Endothelial cell of umbilical vein (primary cell): ENCODE measurements at regions not wholly inside any gene's neighbourhood (a gene's known extent, or its start where the extent isn't known, plus 50 kb on each side); places are given as distances from the start of the nearest gene placed in this dataset.

Experiments
- BruUV-seq: library from RNA; stranded (reverse); fragments of 400-500 nt; replicated peaks from 2 replicates; lab custom pipeline; 2021; lab: Mats Ljungman, UMichigan
- CTCF ChIA-PET: fragments of 300-600, 350-600 bp; sonication (Branson Sonifier 250); formaldehyde crosslinking; loops from one replicate; lab custom pipeline; 2021; ENCODE audit warnings: antibody characterized with exemption, inconsistent platforms; lab: Charles Lee
- POLR2A ChIA-PET: fragments of 300-600, 350-600 bp; sonication (Branson Sonifier 250); formaldehyde crosslinking; loops from one replicate; lab custom pipeline; 2021; ENCODE audit warnings: antibody characterized with exemption, inconsistent platforms; lab: Charles Lee
- DNase-seq: peaks from one replicate; pipeline ENCODE4 v3.0.0-alpha.2; 2011; ENCODE audit warnings: low read depth, low spot score
- FAIRE-seq: peaks from 2 replicates; lab custom pipeline; 2011; peaks lifted over from hg19 to GRCh38; lab: Jason Lieb, UNC
- H2AFZ ChIP-seq: 2 replicates; pipeline ENCODE4 v1.6.0; 2012; ENCODE audit warnings: low read depth, low read length, control low read depth, inconsistent platforms
- H3K27ac ChIP-seq: 2 replicates; pipeline ENCODE4 v1.5.1; 2011; ENCODE audit warnings: low read depth, mild to moderate bottlenecking, control low read depth, low read length, moderate library complexity; ENCODE audit not compliant: insufficient read depth
- H3K27me3 ChIP-seq, 2 experiments: 2 replicates each; pipeline versions ENCODE4 v1.6.0 to v1.6.1; 2011; ENCODE audit warnings: low read length in 2 of 2, mixed read lengths in 1 of 2; ENCODE audit not compliant: control insufficient read depth in 2 of 2, insufficient read depth in 2 of 2
- H3K36me3 ChIP-seq, 2 experiments: 2 replicates in 1 of 2; 3 replicates in 1 of 2; pipeline ENCODE4 v1.5.1; 2011; ENCODE audit warnings: low read length in 2 of 2, mild to moderate bottlenecking in 1 of 2, moderate library complexity in 1 of 2; ENCODE audit not compliant: control insufficient read depth in 2 of 2, insufficient read depth in 2 of 2; ENCODE audit errors: extremely low read depth in 1 of 2
- H3K4me1 ChIP-seq: 3 replicates; pipeline ENCODE4 v1.5.1; 2011; ENCODE audit warnings: mild to moderate bottlenecking, low read length; ENCODE audit not compliant: control insufficient read depth, insufficient read depth; ENCODE audit errors: extremely low read depth
- H3K4me2 ChIP-seq: 2 replicates; pipeline ENCODE4 v1.6.1; 2011; ENCODE audit warnings: low read length, control low read depth, mixed read lengths; ENCODE audit not compliant: insufficient read depth
- H3K4me3 ChIP-seq, 3 experiments: fragments of 200-600 bp in 1 of 3; sonication (generic), shearing (Covaris generic) in 1 of 3; replicated peaks in 1 of 3; 2 replicates each; pipeline ENCODE4 v1.5.1; 2011 to 2016; ENCODE audit warnings: control low read depth in 3 of 3, low read length in 3 of 3, mild to moderate bottlenecking in 2 of 3, inconsistent platforms in 1 of 3, low read depth in 1 of 3, moderate library complexity in 1 of 3; ENCODE audit not compliant: insufficient read depth in 1 of 3
- H3K79me2 ChIP-seq: 2 replicates; pipeline ENCODE4 v1.6.0; 2012; ENCODE audit warnings: low read length, inconsistent platforms; ENCODE audit not compliant: control insufficient read depth, insufficient read depth
- H3K9ac ChIP-seq: replicated peaks from 2 replicates; pipeline ENCODE3; 2011; ENCODE audit warnings: low read length, control low read depth; ENCODE audit not compliant: insufficient read depth; ENCODE audit errors: extremely low read depth
- H3K9me1 ChIP-seq: replicated peaks from 3 replicates; pipeline ENCODE4 v1.6.0; 2011; ENCODE audit warnings: mild to moderate bottlenecking, low read length; ENCODE audit not compliant: control insufficient read depth, insufficient read depth; ENCODE audit errors: extremely low read depth
- H3K9me3 ChIP-seq: replicated peaks from 2 replicates; pipeline ENCODE4 v1.5.1; 2012; ENCODE audit warnings: low read length, inconsistent platforms; ENCODE audit not compliant: control insufficient read depth, insufficient read depth
- H4K20me1 ChIP-seq: replicated peaks from 2 replicates; pipeline ENCODE3; 2011; ENCODE audit warnings: mild to moderate bottlenecking, low read length; ENCODE audit not compliant: control insufficient read depth, insufficient read depth; ENCODE audit errors: extremely low read depth
- CTCF ChIP-seq, 2 donors: IDR thresholded peaks; 1 replicate in 1 of 2; 2 replicates in 1 of 2; pipeline ENCODE4 v1.5.1; 2011; ENCODE audit warnings: low read length in 2 of 2, mild to moderate bottlenecking in 2 of 2, moderate library complexity in 2 of 2, control low read depth in 1 of 2, inconsistent platforms in 1 of 2, low read depth in 1 of 2; ENCODE audit not compliant: insufficient read depth in 1 of 2; ENCODE audit errors: extremely low read depth in 1 of 2
- EZH2 ChIP-seq: IDR thresholded peaks from 2 replicates; pipeline ENCODE4 v1.6.1; 2012; ENCODE audit warnings: borderline replicate concordance, low read depth, mild to moderate bottlenecking, moderate library complexity, low read length, inconsistent platforms; ENCODE audit not compliant: severe bottlenecking
- FOS ChIP-seq: IDR thresholded peaks from 2 replicates; pipeline ENCODE4 v1.6.1; 2011; ENCODE audit warnings: mild to moderate bottlenecking, low read length, moderate library complexity, borderline replicate concordance; ENCODE audit not compliant: insufficient read depth
- GATA2 ChIP-seq: IDR thresholded peaks from 2 replicates; pipeline ENCODE4 v1.7.0; 2011; ENCODE audit warnings: low read depth, mild to moderate bottlenecking, moderate library complexity, mixed read lengths, low read length; ENCODE audit not compliant: insufficient read length, insufficient read depth
- JUN ChIP-seq: IDR thresholded peaks from 2 replicates; pipeline ENCODE4 v1.6.1; 2011; ENCODE audit warnings: borderline replicate concordance, low read depth; ENCODE audit not compliant: insufficient read length, insufficient read depth
- MYC ChIP-seq: IDR thresholded peaks from one replicate; pipeline ENCODE4 v1.6.1; 2011; ENCODE audit warnings: mild to moderate bottlenecking, low read depth, low read length
- POLR2A ChIP-seq: IDR thresholded peaks from 2 replicates; pipeline ENCODE4 v1.6.1; 2012; ENCODE audit warnings: low read depth, mild to moderate bottlenecking, control low read depth, low read length
- POLR2AphosphoS5 ChIP-seq: IDR thresholded peaks from 2 replicates; pipeline ENCODE4 v1.6.1; 2012; ENCODE audit warnings: low read depth, mild to moderate bottlenecking, control low read depth, low read length, moderate library complexity; ENCODE audit not compliant: insufficient read depth
- dilution Hi-C: fragments of 300-500 bp; cut with MboI; formaldehyde crosslinking; loops from one replicate; pipeline ENCODE4 v1.15.0; 2019; ENCODE audit warnings: low sequenced_read_pairs; ENCODE audit not compliant: extremely low pct_ligation_motif_present
- intact Hi-C: fragments of 100-400 bp; cut with micrococcal nuclease; formaldehyde crosslinking; loops from one replicate; pipeline ENCODE4 v1.10.0; 2022
- TF ChIP-seq, protein P1 (sequence below): IDR thresholded peaks from 2 replicates; pipeline ENCODE4 v1.6.1; 2011; ENCODE audit not compliant: insufficient read depth, insufficient read length

DNA sequence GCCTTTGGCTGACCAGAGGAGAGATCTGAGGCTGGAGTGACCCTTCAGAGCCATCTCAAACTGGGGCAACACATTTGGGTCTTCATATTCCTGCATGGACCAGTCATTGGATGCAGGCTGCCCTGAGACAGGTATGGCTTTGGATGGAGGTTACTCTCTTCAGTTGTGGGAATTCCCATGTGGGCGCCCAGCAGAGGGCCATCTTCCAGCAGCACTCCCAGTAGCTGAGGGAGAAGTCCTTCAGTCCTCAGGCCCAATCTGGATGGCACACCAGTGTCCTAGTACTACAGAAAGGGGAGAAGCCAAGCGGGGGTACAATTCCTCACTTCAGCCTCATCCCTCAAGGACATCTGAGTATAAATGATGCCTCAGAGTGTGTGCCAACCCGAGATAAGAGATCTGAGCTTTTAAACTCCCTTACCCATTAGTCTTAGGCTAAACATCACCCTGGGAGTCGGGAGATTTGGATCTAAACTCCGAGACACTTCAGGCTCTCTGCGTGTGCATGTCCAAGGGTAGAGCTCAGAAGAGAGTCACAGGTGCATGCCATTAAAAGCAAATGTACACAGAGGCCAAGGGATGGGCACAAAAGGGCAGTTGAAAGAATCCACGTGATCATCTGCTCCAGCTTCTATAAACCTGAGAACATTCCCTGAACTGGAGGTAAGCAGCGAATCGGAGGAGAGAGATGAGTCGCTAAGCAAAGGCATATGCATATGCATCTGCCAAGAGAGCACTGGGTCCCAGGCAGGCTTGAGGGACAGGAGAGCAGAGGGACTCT is 204.6 kb downstream of the CD83 start:
- Histone ChIP-seq H3K9ac (no peak overlapping the region), H4K20me1 (no peaks in the 10 kb centered on the region), H3K36me3 (no peaks in the 10 kb centered on the region), H3K4me2 (no peak overlapping the region), H3K27ac (no peak overlapping the region), H3K9me1 (no peaks in the 10 kb centered on the region), H3K4me1 (no peaks in the 10 kb centered on the region), H3K9me3 (no peaks in the 10 kb centered on the region), H2AFZ (no peak overlapping the region), H3K27me3 (no peaks in the 10 kb centered on the region), H3K79me2 (no peaks in the 10 kb centered on the region), H3K4me3 (no peak overlapping the region)
- intact Hi-C loops (no loop called here), dilution Hi-C loops (no loop called here)
- TF ChIP-seq POLR2A = no peak
- TF ChIP-seq MYC = no peak
- no peak for TF ChIP-seq POLR2AphosphoS5
- no peak for TF ChIP-seq JUN
- no peak for TF ChIP-seq CTCF (IDR thresholded peaks at IDR 0.05; ENCODE audit: extremely low read depth in 1 of 2, insufficient read depth in 1 of 2, low read depth in 1 of 2, low read length in 2 of 2)
- no peak for TF ChIP-seq EZH2
- TF ChIP-seq FOS = no peak
- TF ChIP-seq GATA2 = no peak
- TF ChIP-seq, protein P1, sequence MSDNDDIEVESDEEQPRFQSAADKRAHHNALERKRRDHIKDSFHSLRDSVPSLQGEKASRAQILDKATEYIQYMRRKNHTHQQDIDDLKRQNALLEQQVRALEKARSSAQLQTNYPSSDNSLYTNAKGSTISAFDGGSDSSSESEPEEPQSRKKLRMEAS = no peak
- no peak for DNase-seq
- POLR2A ChIA-PET = no interaction called here
- no TSS peak for BruUV-seq
- CTCF ChIA-PET = no interaction called here
- FAIRE-seq = no peak
